ENCODE measurements at regions not wholly inside any gene's neighbourhood (a gene's known extent, or its start where the extent isn't known, plus 50 kb on each side); places are given as distances from the start of the nearest gene placed in this dataset.

GRCh38 chr6:15841937-15842726 lies 179.3 kb upstream of the DTNBP1 start:
- TF ChIP-seq, protein P1, sequence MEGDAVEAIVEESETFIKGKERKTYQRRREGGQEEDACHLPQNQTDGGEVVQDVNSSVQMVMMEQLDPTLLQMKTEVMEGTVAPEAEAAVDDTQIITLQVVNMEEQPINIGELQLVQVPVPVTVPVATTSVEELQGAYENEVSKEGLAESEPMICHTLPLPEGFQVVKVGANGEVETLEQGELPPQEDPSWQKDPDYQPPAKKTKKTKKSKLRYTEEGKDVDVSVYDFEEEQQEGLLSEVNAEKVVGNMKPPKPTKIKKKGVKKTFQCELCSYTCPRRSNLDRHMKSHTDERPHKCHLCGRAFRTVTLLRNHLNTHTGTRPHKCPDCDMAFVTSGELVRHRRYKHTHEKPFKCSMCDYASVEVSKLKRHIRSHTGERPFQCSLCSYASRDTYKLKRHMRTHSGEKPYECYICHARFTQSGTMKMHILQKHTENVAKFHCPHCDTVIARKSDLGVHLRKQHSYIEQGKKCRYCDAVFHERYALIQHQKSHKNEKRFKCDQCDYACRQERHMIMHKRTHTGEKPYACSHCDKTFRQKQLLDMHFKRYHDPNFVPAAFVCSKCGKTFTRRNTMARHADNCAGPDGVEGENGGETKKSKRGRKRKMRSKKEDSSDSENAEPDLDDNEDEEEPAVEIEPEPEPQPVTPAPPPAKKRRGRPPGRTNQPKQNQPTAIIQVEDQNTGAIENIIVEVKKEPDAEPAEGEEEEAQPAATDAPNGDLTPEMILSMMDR (IDR thresholded peaks at IDR 0.05): no peak
- no peak for DNase-seq
- no peaks in the 10 kb centered on the region for H3K9me3 ChIP-seq
- peak; percentile 60 for ATAC-seq
- H3K4me3 ChIP-seq: no peak overlapping the region
- peak overlapping the region; percentile 39 for H3K27ac ChIP-seq
- H3K36me3 ChIP-seq: no peaks in the 10 kb centered on the region
- intact Hi-C loops (cut with DNase I): no loop called here
- no peaks in the 10 kb centered on the region for H3K4me1 ChIP-seq
- H3K27me3 ChIP-seq: no peaks in the 10 kb centered on the region

- Histone ChIP-seq H3K27me3 (no peaks in the 10 kb centered on the region), H3K36me3 (no peaks in the 10 kb centered on the region), H3K4me1 (no peaks in the 10 kb centered on the region), H3K4me3 (no peak overlapping the region), H3K9me3 (no peaks in the 10 kb centered on the region), H3K27ac (no peak overlapping the region)
- TF ChIP-seq, protein P1 (IDR thresholded peaks at IDR 0.05): no peak
- intact Hi-C loops (cut with DNase I): no loop called here
- DNase-seq: no peak
- no peak for ATAC-seq
Measured at GRCh38 chr6:15839969-15840541, 177.2 kb upstream of the DTNBP1 start.

DNA sequence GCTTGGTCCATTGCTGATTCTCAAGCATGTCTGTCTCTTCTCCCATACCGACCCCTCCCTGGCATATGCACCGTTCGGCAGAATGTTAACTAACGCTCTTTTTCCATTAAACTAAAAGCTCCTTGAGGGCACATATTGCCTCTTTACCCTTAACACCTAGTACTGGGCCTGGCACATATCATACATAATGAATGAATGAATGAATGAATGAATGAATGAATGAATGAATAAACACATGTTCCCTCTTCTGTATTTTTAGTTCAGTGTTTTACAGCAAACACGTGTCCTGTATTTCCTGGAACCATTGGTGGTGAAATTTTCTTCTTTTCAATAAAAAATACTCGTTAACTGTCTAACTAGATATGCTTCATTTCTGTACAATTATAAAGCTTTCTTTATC lies 174.4 kb upstream of the DTNBP1 start:
- intact Hi-C loops (cut with DNase I): no loop called here
- TF ChIP-seq, protein P1 (IDR thresholded peaks at IDR 0.05): no peak
- H3K27ac ChIP-seq: no peak overlapping the region

GRCh38 chr6:15832841-15833240 lies 170.0 kb upstream of the DTNBP1 start:
- H3K4me3 ChIP-seq: no peak overlapping the region
- intact Hi-C loops (cut with DNase I): no loop called here
- H3K27ac ChIP-seq: no peak overlapping the region
- ATAC-seq (no peak), DNase-seq (no peak)
- H3K4me1 ChIP-seq: no peaks in the 10 kb centered on the region
- no peaks in the 10 kb centered on the region for H3K36me3 ChIP-seq
- no peaks in the 10 kb centered on the region for H3K27me3 ChIP-seq
- no peaks in the 10 kb centered on the region for H3K9me3 ChIP-seq
- TF ChIP-seq, protein P1 (IDR thresholded peaks at IDR 0.05): no peak

More for the DNA sequence above, 174.4 kb upstream of the DTNBP1 start:
- no peak for DNase-seq
- Histone ChIP-seq H3K9me3 (no peaks in the 10 kb centered on the region), H3K36me3 (no peaks in the 10 kb centered on the region), H3K4me1 (no peaks in the 10 kb centered on the region), H3K27me3 (no peaks in the 10 kb centered on the region), H3K4me3 (no peak overlapping the region)
- no peak for ATAC-seq

- intact Hi-C loops (cut with DNase I): no loop called here
- DNase-seq (no peak), ATAC-seq (no peak)
- Histone ChIP-seq H3K27me3 (no peaks in the 10 kb centered on the region), H3K4me3 (no peak overlapping the region), H3K9me3 (no peaks in the 10 kb centered on the region), H3K4me1 (no peaks in the 10 kb centered on the region), H3K36me3 (no peaks in the 10 kb centered on the region), H3K27ac (no peak overlapping the region)
- TF ChIP-seq, protein P1 (IDR thresholded peaks at IDR 0.05): no peak
Measured at GRCh38 chr6:15829156-15829555, 166.3 kb upstream of the DTNBP1 start.
